Activated gamma-delta T cell treated with Interleukin-2 at 50 U/mL for 16 hours (primary cell): ENCODE measurements at regions not wholly inside any gene's neighbourhood (a gene's known extent, or its start where the extent isn't known, plus 50 kb on each side); places are given as distances from the start of the nearest gene placed in this dataset.

Experiments
- DNase-seq: peaks from one replicate; pipeline ENCODE4 v3.0.0-alpha.2; 2020

GRCh38 chr6:170176898-170177771 lies 113.7 kb downstream of the DLL1 start:
- DNase-seq: no peak

- DNase-seq: no peak
These were observed 114.6 kb downstream of the DLL1 start for GRCh38 chr6:170176136-170176897.

GRCh38 chr6:170175644-170176135 lies 115.2 kb downstream of the DLL1 start:
- no peak for DNase-seq

- no peak for DNase-seq
These were observed 115.9 kb downstream of the DLL1 start for GRCh38 chr6:170174771-170175643.

GRCh38 chr6:170174124-170174770 lies 116.6 kb downstream of the DLL1 start:
- DNase-seq: no peak

GRCh38 chr6:170173335-170173881 lies 117.5 kb downstream of the DLL1 start:
- DNase-seq: no peak

GRCh38 chr6:170172825-170173256 lies 118.0 kb downstream of the DLL1 start:
- DNase-seq: no peak

GRCh38 chr6:170172392-170172791 lies 118.5 kb downstream of the DLL1 start:
- DNase-seq: no peak

GRCh38 chr6:170167657-170168159 lies 123.2 kb downstream of the DLL1 start:
- no peak for DNase-seq

- no peak for DNase-seq
These were observed 124.3 kb downstream of the DLL1 start for GRCh38 chr6:170166511-170167122.

- DNase-seq: no peak
These were observed 125.3 kb downstream of the DLL1 start for GRCh38 chr6:170165471-170166117.

- no peak for DNase-seq
These were observed 125.8 kb downstream of the DLL1 start for GRCh38 chr6:170165085-170165470.

- DNase-seq: no peak
These were observed 126.5 kb downstream of the DLL1 start for GRCh38 chr6:170164271-170164900.

- no peak for DNase-seq
These were observed 127.3 kb downstream of the DLL1 start for GRCh38 chr6:170163405-170164170.

- DNase-seq: no peak
These were observed 128.0 kb downstream of the DLL1 start for GRCh38 chr6:170162775-170163404.

- no peak for DNase-seq
These were observed 128.7 kb downstream of the DLL1 start for GRCh38 chr6:170162011-170162774.

- DNase-seq: no peak
These were observed 130.0 kb downstream of the DLL1 start for GRCh38 chr6:170160628-170161611.
